WERI-Rb-1 (cell line): ENCODE measurements at regions not wholly inside any gene's neighbourhood (a gene's known extent, or its start where the extent isn't known, plus 50 kb on each side); places are given as distances from the start of the nearest gene placed in this dataset.

Experiments
- DNase-seq: peaks from one replicate; pipeline ENCODE4 v3.0.0-alpha.2; 2020
- H3K27ac ChIP-seq: fragments of 250-450 bp; sonication (Bioruptor Pico); 2 replicates; pipeline ENCODE4 v1.5.1; 2020; ENCODE audit warnings: mild to moderate bottlenecking, moderate library complexity
- H3K27me3 ChIP-seq: fragments of 250-450 bp; sonication (Bioruptor Pico); 2 replicates; pipeline ENCODE4 v1.5.1; 2021; ENCODE audit warnings: mild to moderate bottlenecking, low read depth, moderate library complexity; ENCODE audit not compliant: insufficient read depth, severe bottlenecking
- H3K36me3 ChIP-seq: fragments of 250-450 bp; sonication (Bioruptor Pico); 2 replicates; pipeline ENCODE4 v1.5.1; 2020; ENCODE audit warnings: mild to moderate bottlenecking, moderate library complexity
- H3K4me3 ChIP-seq: 2 replicates; pipeline ENCODE4 v1.5.1; 2011; ENCODE audit warnings: low read depth, mild to moderate bottlenecking, control low read depth, low read length
- H3K9me3 ChIP-seq: fragments of 250-450 bp; sonication (Bioruptor Pico); 2 replicates; pipeline ENCODE4 v1.5.1; 2021; ENCODE audit warnings: mild to moderate bottlenecking, moderate library complexity; ENCODE audit not compliant: severe bottlenecking
- CTCF ChIP-seq: IDR thresholded peaks from 2 replicates; pipeline ENCODE4 v1.5.1; 2011; ENCODE audit warnings: low read depth, mild to moderate bottlenecking, control low read depth, inconsistent platforms, low read length

GRCh38 chr13:89684896-89685295 is 1662.6 kb upstream of the MIR17HG start:
- no peak overlapping the region for H3K27ac ChIP-seq
- no peak for DNase-seq
- H3K27me3 ChIP-seq: no peaks in the 10 kb centered on the region
- no peaks in the 10 kb centered on the region for H3K36me3 ChIP-seq
- H3K9me3 ChIP-seq: no peaks in the 10 kb centered on the region
- no peak for TF ChIP-seq CTCF
- no peak overlapping the region for H3K4me3 ChIP-seq

DNA sequence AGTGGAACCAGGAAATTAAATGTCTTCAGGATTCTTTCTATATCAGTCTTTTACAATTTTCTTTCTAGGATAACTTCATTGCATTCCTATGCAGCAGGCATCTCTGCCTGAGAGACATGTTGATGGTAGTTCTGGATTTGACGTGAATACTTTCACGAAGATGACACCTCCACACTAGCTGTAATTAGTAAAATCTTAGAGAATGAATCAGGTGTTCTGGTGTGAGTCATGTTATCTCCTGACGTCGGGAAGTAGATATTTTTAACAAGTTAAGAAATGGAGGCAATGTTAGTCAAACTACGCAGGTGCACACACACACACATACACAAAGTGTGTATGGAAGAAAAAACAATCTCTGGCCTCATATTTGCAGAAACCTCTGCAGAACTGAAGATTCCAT is 1661.3 kb upstream of the MIR17HG start:
- Histone ChIP-seq H3K36me3 (no peaks in the 10 kb centered on the region), H3K4me3 (no peak overlapping the region), H3K27ac (no peak overlapping the region), H3K9me3 (no peaks in the 10 kb centered on the region), H3K27me3 (no peaks in the 10 kb centered on the region)
- DNase-seq: no peak
- TF ChIP-seq CTCF: no peak

DNA sequence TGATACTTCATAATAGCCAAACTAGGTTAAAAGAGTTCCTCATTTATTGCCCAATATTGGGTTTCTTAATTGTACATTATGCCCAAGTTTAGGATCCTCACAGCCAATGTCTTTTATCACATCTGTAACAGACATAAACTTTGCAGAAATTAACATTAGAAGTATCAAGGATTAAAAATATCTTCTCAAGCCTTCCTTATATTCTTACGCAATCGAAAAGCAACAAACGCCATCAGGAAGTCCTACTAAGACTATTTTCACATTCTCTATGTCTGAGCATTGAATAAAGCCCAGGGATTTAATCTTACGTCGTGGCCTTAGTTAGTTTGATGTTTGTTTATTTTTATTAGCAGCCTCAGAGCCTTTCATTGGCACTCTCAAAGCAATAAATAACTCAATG is 1660.4 kb upstream of the MIR17HG start:
- H3K27ac ChIP-seq: no peak overlapping the region
- no peak for DNase-seq
- TF ChIP-seq CTCF: no peak

GRCh38 chr13:89688918-89689317 is 1658.6 kb upstream of the MIR17HG start:
- H3K27ac ChIP-seq: no peak overlapping the region
- DNase-seq: no peak
- H3K36me3 ChIP-seq: no peaks in the 10 kb centered on the region
- TF ChIP-seq CTCF: no peak
- H3K4me3 ChIP-seq: no peak overlapping the region
- H3K27me3 ChIP-seq: no peaks in the 10 kb centered on the region
- H3K9me3 ChIP-seq: no peaks in the 10 kb centered on the region

More for the DNA sequence above, 1660.4 kb upstream of the MIR17HG start:
- Histone ChIP-seq H3K4me3 (no peak overlapping the region), H3K27me3 (no peaks in the 10 kb centered on the region), H3K36me3 (no peaks in the 10 kb centered on the region), H3K9me3 (no peaks in the 10 kb centered on the region)

DNA sequence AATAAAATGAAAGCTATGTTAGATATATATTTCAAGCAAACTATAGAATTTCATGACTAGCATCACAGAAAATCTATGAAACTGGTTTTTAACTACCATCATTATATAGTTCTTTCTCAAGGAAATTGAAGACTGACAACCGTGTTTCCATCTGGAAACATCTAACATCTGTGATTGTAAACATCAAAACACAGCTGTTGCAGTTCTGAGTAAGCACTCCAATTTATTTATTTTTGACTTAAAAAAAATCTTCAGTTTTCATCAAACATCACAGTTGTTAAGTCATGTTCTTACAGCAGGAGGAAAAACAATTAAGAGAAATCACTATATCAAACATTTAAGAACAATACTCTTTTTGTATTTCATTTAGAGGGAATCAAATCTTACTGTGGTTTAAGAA is 1653.0 kb upstream of the MIR17HG start:
- Histone ChIP-seq H3K27ac (no peak overlapping the region), H3K27me3 (no peaks in the 10 kb centered on the region), H3K4me3 (no peak overlapping the region), H3K9me3 (no peaks in the 10 kb centered on the region), H3K36me3 (no peaks in the 10 kb centered on the region)
- DNase-seq: no peak
- no peak for TF ChIP-seq CTCF
